ENCODE measurements at regions not wholly inside any gene's neighbourhood (a gene's known extent, or its start where the extent isn't known, plus 50 kb on each side); places are given as distances from the start of the nearest gene placed in this dataset.
"Not testable (repeated sequence)": the region's sequence is repeated elsewhere in the genome, so short reads cannot be mapped to it uniquely, and the experiment has no call there.

DNA sequence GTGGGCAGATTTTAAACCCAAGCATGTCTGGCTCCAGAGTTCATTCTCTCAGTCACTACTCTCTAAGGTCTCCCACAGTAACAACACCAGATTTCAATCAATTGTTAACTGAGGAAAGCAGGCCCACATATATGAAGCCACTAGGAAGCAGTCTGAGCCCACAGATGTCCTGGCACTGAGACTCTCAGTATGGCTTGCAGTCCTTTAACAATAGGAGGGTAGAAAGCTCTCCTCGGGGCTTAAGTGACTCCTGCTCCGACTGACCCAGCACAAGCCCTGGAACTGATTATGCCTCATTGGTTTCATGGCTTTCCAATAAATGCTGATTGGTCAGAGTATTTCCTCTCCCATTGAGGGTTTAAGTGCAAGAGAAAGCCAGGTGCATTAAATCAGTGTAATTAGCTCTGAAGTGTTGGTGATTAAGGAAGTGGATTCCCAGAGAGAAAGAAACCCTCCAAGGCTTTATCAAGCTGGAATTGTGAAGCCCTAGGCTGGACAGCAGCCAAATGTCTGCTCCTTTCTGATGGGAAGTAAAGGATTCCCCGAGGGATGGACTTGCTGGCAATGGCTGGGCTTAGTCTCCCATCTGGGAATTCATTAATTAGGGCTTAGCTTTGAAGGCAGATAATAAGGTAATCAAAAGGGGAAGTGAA, 76.6 kb upstream of the PROKR2 start:
- DNase-seq = no peak

DNA sequence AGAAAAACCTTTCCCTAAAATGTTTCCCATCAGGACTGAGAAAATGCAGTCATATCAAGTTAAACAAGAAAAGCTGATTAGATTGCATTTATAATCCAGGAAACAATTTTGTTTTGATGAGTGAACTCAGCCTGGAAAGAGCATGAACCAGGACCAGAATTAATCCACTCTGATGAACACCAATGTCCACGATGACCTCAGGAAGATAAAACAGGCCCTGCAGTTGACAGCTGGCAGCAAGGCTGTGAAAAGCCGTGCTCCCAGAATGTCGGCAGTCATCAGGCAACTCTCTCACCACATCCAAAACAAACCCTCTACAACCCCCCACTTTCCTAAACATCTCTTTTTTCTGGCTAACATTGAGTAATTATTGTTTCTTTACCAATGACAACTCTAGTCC, 74.0 kb upstream of the PROKR2 start:
- DNase-seq = no peak

DNA sequence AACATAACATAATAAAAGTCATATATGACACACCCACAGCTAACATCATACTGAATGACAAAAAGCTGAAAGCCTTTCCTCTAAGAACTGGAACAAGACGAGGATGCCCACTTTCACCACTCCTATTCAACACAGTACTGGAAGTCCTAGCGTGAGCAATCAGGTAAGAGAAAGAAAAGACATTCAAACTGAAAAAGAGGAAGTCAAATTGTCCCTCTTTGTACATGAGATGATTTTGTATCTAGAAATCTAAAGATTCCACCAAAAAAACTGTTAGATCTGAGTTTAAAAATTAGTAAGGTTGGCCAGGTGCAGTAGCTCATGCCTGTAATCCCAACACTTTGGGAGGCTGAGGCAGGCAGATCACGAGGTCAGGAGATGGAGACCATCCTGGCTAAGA, 70.1 kb upstream of the PROKR2 start:
- DNase-seq = not testable (repeated sequence)

DNA sequence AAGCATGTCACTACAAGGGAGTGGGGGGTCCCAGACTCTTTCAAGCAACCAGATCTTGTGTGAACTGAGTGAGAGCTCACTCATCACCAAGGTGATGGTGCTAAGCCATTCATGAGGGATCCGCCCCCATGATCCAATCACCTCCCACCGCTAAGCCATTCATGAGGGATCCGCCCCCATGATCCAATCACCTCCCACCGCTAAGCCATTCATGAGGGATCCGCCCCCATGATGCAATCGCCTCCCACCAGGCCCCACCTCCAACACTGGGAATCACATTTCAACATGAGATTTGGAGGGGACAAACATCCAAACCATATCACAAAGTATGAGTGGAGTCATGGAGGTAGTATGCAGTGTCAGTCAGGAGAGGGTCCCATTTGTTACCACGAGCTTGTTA, 64.8 kb upstream of the PROKR2 start:
- DNase-seq = not testable (repeated sequence)

DNA sequence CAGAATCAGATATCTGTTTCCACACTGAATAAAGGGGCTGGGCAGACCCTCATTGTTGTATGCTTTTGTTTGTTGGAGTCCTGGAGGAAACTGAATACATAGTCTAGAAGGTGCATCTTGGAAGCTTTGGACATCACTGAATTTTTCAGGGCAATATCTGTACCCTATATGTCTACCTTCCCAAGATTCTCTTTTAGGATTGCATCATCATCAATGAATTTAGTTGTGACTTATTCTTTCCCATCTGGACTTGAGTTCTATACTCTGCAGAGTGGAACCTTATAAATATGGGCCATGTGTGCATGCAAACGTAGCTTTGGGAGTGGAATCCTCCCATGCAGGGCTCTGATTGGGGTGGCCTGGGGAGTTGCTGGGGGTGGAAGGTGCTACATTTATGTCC, 60.7 kb upstream of the PROKR2 start:
- no peak for DNase-seq

DNA sequence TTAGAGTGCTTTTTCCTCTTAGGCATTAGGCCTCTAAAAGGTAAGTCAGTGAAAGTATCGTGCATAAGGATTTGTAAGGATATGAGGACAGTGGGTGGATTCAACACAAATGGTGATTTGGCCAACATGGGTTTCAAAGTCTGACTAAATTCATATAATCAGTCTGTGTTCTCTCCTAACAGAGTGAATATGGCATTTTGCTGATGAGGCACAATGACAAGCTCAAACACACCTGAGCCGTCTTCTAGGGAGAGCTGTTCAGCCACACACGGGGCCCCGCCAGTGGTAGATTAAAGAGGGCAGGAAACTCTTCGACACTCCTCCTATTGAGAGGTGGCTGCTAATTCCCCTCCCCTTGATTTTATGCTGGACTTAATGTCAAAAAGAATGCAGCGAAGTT, 59.5 kb upstream of the PROKR2 start:
- DNase-seq = no peak

DNA sequence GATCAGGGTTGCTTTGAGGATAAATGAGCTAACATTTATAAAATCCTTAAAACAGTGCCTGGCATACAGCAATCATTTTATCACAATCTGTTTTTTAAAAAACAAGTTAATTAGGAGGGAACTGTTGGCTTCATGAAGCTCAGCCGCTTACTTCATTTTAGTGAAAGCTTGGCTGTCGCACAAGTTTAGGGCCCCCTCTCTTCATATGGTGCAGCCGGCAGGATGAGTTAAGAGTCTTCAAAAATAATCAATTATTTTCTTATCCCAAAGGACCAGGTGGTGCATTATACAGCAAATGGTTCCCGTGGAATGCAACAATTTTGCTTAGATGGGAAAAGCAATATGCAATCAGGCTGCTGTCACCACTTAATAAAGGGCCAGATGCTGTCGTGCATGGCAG, 57.4 kb upstream of the PROKR2 start:
- no peak for DNase-seq

DNA sequence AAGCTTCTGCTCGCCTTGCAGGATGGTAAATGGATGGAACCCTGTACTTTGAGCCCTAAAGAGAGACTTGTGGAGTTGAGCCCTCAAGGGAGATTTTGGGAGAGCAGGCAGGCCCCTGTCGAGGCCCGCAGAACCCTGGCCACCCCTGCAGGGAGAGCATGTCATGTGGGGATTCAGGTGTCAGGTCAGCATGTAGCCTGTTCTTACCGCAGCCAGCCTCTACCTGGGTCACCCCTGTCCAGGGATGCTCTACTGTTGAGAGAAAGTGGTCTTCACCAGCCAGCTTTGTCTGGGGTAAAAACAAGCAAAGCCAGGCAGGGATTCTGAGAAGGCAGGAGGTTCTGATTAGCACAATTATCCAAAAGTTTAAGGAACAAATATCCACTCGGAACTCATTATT, 55.6 kb upstream of the PROKR2 start:
- DNase-seq = no peak

DNA sequence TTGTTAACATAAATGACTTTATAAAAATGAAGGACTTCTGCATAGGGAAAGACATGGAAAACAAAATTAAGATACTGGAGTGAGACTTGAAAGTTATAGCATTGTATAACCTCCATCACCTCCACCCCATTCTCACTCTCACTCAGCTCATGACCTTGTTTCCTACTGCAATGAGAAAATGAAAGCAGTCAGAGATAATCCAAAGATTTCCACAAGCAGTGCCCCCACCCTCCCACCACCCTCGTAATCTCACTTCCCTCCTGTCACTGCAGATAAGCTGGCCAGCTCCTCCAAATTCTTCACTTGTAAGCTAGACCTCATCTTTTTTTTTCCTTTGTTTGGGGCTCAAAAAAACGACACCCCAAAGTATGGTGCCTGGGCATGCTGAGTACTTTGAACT, 52.9 kb upstream of the PROKR2 start:
- DNase-seq = no peak
